Stimulated activated effector memory CD8-positive, alpha-beta T cell treated with anti-CD3 and anti-CD28 coated beads, Interleukin-12 subunit alpha, Interleukin-12 subunit beta, amount 100 ng/mL, for 72 hours (primary cell): ENCODE measurements at regions not wholly inside any gene's neighbourhood (a gene's known extent, or its start where the extent isn't known, plus 50 kb on each side); places are given as distances from the start of the nearest gene placed in this dataset.
"Not testable (repeated sequence)": the region's sequence is repeated elsewhere in the genome, so short reads cannot be mapped to it uniquely, and the experiment has no call there.

Experiments
- ATAC-seq: fragments of 150-1000 bp; cut with Tn5 transposase; 2 replicates; pipeline ENCODE4 v1.10.0; 2021
- DNase-seq, 2 donors: peaks; one replicate each; pipeline ENCODE4 v3.0.0; 2021 to 2022; ENCODE audit warnings: low spot score in 2 of 2
- H3K27ac Mint-ChIP-seq: one replicate; pipeline ENCODE4 v1.8.0; 2022; ENCODE audit warnings: mild to moderate bottlenecking, mixed read lengths
- H3K36me3 Mint-ChIP-seq: one replicate; pipeline ENCODE4 v1.8.0; 2022; ENCODE audit warnings: mild to moderate bottlenecking, mixed read lengths
- H3K4me1 Mint-ChIP-seq: one replicate; pipeline ENCODE4 v1.8.0; 2022; ENCODE audit warnings: mixed read lengths
- H3K4me3 Mint-ChIP-seq: one replicate; pipeline ENCODE4 v1.8.0; 2022; ENCODE audit warnings: mild to moderate bottlenecking, mixed read lengths
- H3K9me3 Mint-ChIP-seq: one replicate; pipeline ENCODE4 v1.8.0; 2022; ENCODE audit warnings: mixed read lengths

DNA sequence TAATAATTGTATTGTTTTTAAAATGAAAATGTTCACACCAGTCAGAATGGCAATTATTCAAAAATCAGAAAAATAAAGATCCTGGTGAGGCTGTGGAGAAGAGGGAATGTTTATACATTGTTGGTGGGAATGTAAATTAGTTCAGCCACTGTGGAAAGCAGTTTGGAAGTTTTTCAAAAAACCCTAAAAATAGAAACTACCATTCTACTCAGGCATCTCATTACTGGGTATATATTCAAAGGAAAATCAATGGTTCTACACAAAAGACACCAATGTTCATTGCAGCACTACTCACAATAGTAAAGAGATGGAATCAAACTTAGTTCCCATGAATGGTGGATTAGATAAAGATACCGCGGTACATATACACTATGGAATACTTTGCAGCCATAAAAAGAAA lies 461.5 kb upstream of the ADGRB3 start:
- no peak overlapping the region for H3K4me3 Mint-ChIP-seq
- ATAC-seq (no peak), DNase-seq (no peak)
- H3K9me3 Mint-ChIP-seq: peaks cover 17% of the 10 kb centered on the region
- H3K27ac Mint-ChIP-seq: no peak overlapping the region
- H3K4me1 Mint-ChIP-seq: no peaks in the 10 kb centered on the region
- no peaks in the 10 kb centered on the region for H3K36me3 Mint-ChIP-seq

DNA sequence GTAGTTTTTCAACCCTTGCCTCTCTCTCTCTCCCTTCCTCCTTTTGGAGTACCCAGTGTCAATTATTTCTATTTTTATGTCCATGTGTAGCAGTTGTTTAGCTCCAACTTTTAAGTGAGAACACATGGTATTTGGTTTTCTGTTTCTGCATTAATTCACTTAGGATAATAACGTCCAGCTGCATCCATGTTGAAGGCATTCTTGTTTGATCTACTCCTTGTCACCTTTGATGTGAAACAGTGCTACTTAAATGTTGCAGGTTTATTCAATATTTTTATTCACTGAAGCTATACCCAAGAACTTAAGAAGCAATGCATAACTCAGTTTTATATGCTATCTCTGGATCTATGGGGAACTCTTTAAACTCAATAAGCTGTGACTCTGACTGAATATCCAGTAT lies 465.2 kb upstream of the ADGRB3 start:
- no peak overlapping the region for H3K4me3 Mint-ChIP-seq
- no peak for ATAC-seq

DNA sequence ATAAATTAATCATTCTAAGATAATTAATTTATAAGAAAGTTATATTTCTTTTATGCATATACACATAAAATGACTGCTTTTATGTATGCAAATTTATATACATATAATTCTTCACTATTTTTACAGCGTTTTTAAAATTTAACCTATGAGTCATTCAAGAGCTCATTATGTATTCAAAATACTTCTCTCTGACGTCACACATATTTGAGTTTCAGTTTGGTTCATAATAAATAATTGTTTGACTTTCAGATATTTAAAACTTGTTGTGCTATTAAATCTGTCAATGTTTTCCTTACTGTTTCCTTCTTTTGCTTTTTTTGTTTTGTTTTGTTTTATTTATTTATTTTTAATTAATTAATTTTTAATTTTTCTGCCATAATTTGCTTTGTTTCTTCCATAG lies 467.5 kb upstream of the ADGRB3 start:
- no peaks in the 10 kb centered on the region for H3K4me1 Mint-ChIP-seq
- H3K9me3 Mint-ChIP-seq: peaks cover 14% of the 10 kb centered on the region
- H3K27ac Mint-ChIP-seq: no peak overlapping the region
- ATAC-seq: no peak
- no peaks in the 10 kb centered on the region for H3K36me3 Mint-ChIP-seq
- no peak overlapping the region for H3K4me3 Mint-ChIP-seq
- DNase-seq: no peak

More for the DNA sequence above, 465.2 kb upstream of the ADGRB3 start:
- Mint-ChIP-seq H3K27ac (no peak overlapping the region), H3K4me1 (no peaks in the 10 kb centered on the region), H3K36me3 (no peaks in the 10 kb centered on the region), H3K9me3 (peaks cover 14% of the 10 kb centered on the region)
- no peak for DNase-seq

DNA sequence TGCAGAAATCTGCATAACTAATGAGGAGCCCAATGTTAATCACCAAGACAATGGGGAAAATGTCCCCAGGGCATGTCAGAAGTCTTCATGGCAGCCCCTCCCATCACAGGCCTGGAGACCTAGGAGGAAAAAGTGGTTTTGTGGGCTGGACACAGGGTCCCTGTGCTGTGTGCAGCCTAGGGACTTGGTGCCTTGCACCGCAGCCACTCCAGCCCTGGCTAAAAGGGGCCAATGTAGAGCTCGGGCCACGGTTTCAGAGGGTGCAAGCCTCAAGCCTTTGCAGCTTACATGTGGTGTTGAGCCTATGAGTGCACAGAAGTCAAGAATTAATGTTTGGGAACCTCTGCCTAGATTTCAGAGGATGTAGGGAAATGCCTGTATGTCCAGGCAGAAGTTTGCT lies 474.3 kb upstream of the ADGRB3 start:
- H3K9me3 Mint-ChIP-seq: peaks cover 16% of the 10 kb centered on the region
- H3K4me1 Mint-ChIP-seq, DNase-seq, ATAC-seq, H3K4me3 Mint-ChIP-seq, H3K27ac Mint-ChIP-seq, H3K36me3 Mint-ChIP-seq: not testable (repeated sequence)

DNA sequence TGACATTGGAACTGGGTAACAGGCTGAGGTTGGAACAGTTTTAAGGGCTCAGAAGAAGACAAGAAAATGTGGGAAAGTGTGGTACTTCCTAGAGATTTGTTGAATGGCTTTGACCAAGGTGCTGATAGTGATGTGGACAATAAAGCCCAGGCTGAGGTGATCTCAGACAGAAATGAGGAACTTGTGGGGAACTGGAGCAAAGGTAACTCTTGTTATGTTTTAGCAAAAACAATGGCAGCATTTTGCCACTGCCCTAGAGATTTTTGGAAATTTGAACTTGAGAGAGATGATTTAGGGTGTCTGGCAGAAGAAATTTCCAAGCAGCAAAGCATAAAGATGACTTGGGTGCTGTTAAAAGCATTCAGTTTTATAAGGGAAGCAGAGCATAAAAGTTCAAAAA lies 474.7 kb upstream of the ADGRB3 start:
- no peak for ATAC-seq
- Mint-ChIP-seq H3K9me3 (peaks cover 16% of the 10 kb centered on the region), H3K4me1 (no peaks in the 10 kb centered on the region), H3K36me3 (no peaks in the 10 kb centered on the region), H3K4me3 (no peak overlapping the region), H3K27ac (no peak overlapping the region)
- no peak for DNase-seq

DNA sequence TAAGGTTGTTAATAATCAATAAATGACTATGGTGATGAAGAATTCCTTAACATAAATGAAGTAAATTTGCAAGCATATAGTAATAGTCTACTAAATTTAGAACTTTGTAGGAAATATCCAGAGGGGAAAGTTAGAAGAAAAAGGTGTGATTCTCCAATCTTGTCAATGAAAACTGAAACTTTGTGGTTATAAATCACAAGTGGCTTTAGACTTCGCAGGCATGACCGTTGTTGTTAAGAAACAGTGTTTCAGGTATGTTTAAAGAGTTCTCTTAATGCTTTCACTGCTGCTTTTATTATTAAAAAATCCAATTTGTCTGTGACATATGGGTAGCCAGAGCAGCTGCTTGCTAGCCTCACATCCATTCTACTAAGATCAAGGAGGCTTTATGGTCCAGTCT lies 475.6 kb upstream of the ADGRB3 start:
- Mint-ChIP-seq H3K27ac (no peak overlapping the region), H3K4me3 (no peak overlapping the region), H3K4me1 (no peaks in the 10 kb centered on the region), H3K36me3 (no peaks in the 10 kb centered on the region), H3K9me3 (peaks cover 13% of the 10 kb centered on the region)
- ATAC-seq (no peak), DNase-seq (no peak)

DNA sequence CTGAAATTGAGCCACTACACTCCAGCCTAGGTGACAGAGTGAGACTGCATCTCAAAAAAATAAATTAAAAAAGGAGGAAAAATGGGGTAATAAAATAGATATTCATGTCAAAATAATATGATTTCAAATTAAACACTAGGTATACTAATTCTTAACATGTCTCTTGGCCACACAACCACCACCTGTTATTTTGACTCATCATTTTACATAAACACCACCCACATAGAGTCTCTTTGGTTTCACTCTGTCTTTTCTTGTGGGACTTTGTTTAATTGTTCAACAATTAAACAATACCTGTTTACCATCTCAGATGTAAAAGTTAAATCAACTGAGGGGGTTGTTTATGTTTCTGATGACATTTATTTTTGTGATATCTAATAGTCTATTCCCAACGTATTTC lies 476.8 kb upstream of the ADGRB3 start:
- no peak for ATAC-seq
- H3K4me1 Mint-ChIP-seq: no peaks in the 10 kb centered on the region
- no peaks in the 10 kb centered on the region for H3K36me3 Mint-ChIP-seq
- no peak for DNase-seq
- no peak overlapping the region for H3K4me3 Mint-ChIP-seq
- no peak overlapping the region for H3K27ac Mint-ChIP-seq
- H3K9me3 Mint-ChIP-seq: peaks cover 17% of the 10 kb centered on the region

DNA sequence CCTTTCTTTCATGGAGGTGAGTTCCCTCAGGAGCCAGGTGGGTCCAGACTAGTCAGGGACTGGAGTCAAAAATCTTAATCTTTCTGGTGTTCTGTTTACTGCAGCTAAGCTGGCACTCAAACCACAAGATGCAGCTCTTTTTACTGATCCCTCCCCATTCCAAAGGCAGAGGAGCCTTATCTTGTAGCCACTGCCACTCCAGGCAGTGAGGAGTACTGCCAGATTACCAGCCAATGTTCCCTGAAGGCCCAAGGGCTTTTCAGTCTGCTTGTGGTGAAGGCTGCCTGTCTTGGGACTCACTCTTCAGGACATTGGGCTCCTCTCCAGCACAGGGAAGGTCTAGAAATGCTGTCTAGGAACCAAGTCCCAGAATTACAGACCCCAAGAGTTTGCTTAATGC lies 490.4 kb upstream of the ADGRB3 start:
- H3K4me1 Mint-ChIP-seq: no peaks in the 10 kb centered on the region
- DNase-seq (no peak), ATAC-seq (no peak)
- H3K27ac Mint-ChIP-seq: no peak overlapping the region
- H3K4me3 Mint-ChIP-seq: no peak overlapping the region
- H3K9me3 Mint-ChIP-seq: peaks cover 27% of the 10 kb centered on the region
- no peaks in the 10 kb centered on the region for H3K36me3 Mint-ChIP-seq

DNA sequence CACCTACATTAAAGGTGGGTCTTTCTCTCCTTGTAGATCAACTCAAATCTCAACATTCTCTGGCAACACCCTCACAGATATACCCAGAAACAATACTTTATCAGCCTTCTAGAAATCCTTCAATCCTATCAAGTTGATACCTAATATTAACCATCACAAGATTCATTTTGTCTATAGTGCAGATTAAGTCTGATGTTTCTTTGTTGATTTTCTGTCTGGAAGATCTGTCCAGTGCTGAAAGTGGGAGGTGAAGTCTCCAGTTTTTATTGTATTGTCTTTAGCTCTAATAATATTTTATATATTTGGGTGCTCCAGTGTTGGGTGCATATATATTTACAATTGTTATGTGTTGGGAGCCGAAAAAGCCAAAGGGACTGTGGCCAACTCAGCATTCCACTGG lies 493.9 kb upstream of the ADGRB3 start:
- H3K36me3 Mint-ChIP-seq: no peaks in the 10 kb centered on the region
- H3K4me1 Mint-ChIP-seq: no peaks in the 10 kb centered on the region
- H3K9me3 Mint-ChIP-seq: peaks cover 19% of the 10 kb centered on the region
- H3K27ac Mint-ChIP-seq: no peak overlapping the region
- no peak for ATAC-seq
- DNase-seq: no peak
- H3K4me3 Mint-ChIP-seq: no peak overlapping the region

DNA sequence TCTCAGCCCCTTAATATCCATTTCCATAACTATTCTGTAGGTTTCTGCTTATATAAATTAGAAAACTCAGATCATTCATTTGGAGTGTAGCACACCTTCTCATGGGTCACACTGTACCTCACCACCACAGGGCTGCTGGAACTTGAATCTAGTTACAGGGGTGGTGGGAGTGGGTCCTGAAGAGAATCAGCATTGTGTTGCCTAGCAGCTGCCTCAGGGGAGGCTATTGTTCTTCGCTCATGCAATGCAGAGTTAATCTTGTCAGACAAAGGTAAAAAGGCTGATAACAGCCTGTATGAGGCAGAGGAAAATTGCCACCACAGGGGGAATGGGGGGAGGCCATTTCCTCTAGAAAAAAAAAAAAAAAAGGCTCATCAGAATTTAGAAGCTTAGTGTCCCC lies 496.0 kb upstream of the ADGRB3 start:
- peaks cover 23% of the 10 kb centered on the region for H3K9me3 Mint-ChIP-seq

DNA sequence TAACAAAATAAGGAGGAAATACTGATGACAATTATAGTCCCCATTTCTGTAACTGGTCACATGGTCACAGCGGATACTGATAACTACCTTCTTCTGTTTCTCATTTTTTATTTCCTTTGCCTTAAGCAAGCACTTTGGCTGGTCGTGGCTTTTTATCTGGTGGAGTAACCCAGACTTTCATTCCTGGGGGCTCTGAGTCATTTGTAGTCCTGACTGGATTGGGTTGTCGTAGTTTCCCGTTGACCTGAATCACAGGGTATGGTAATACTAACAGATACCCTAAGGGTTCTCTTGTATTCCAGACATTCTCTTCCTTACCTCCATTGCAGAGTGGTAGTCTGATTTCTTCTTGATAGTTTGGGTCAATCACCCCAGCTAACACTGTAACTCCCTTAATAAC lies 500.3 kb upstream of the ADGRB3 start:
- ATAC-seq (no peak), DNase-seq (no peak)
- H3K9me3 Mint-ChIP-seq: peaks cover 23% of the 10 kb centered on the region

More for the DNA sequence above, 496.0 kb upstream of the ADGRB3 start:
- ATAC-seq: no peak
- no peaks in the 10 kb centered on the region for H3K36me3 Mint-ChIP-seq
- H3K4me1 Mint-ChIP-seq: no peaks in the 10 kb centered on the region
- no peak overlapping the region for H3K4me3 Mint-ChIP-seq
- H3K27ac Mint-ChIP-seq: no peak overlapping the region
- no peak for DNase-seq

DNA sequence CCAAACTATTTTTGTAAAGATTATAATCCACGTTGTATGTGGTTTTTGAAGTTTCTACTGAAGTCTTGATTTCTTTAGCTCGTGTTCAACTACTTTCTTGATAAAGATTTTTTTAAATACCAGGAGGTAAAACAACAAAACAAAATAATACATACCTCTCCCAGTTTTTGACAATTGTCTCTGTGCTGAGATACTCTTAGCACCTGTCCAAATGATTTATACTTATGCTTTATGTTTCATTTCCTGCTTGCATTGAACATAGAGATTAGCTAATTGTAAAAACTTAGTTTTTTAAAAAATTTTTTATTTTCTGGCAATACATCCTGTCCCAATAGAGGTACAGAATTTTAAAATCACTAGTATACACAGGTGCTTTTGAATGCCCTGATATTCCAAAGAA lies 506.9 kb upstream of the ADGRB3 start:
- Mint-ChIP-seq H3K4me1 (no peaks in the 10 kb centered on the region), H3K4me3 (no peak overlapping the region), H3K9me3 (peaks cover 24% of the 10 kb centered on the region), H3K36me3 (no peaks in the 10 kb centered on the region), H3K27ac (no peak overlapping the region)
- DNase-seq (no peak), ATAC-seq (no peak)

More for the DNA sequence above, 500.3 kb upstream of the ADGRB3 start:
- Mint-ChIP-seq H3K27ac (no peak overlapping the region), H3K4me1 (no peaks in the 10 kb centered on the region), H3K36me3 (no peaks in the 10 kb centered on the region), H3K4me3 (no peak overlapping the region)

DNA sequence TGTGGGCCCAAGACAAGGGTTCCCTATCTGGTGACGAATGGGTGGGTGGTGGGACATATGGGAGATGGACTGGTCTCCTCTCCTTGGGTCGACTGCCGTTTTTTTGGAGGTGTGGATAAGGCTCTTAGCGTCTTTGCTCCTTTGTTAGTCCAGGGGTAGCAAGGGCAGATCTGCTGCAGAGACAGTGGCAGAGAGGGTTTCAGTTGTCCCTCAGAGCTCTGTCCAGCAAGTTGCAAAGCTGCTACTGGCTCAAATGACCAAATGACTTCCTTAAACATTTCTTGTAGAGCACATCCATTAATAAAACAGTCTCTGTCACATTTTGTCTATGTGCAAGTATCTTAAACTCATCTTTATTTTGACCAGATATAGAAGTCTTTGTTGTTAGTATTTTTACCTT lies 508.0 kb upstream of the ADGRB3 start:
- Mint-ChIP-seq H3K36me3 (no peaks in the 10 kb centered on the region), H3K4me3 (no peak overlapping the region), H3K4me1 (no peaks in the 10 kb centered on the region), H3K9me3 (peaks cover 29% of the 10 kb centered on the region), H3K27ac (no peak overlapping the region)
- ATAC-seq (no peak), DNase-seq (no peak)

DNA sequence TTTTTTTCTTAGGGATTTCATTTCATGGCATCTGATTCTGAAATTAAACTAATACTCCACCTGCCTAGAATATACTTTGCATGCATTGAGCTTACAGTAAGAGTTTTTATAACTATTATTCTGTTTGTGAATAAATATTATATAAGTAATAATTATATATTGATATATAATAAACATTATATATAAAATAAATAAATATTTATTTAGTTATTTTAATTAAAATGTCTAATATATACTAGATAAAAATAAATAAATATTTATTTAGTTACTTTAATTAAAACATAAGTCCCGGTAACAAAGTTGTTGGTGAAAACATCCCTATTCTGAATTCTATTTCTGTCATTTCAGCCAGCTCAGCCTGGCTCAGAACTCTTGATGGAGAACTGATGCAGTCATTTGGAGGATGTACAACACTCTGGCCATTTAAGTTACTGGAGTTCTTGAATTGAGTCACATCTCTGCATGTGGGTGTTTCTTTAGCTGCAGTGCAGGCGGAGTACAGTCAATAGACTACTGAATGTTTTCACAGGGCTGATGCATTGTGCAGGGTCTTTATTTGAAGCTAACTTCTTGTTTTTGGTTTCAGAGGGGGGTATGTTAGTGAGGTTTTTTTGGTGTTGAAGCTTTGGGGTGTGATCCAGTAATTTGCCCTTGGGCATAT lies 508.9 kb upstream of the ADGRB3 start:
- no peak overlapping the region for H3K27ac Mint-ChIP-seq
- ATAC-seq (peak; percentile 44), DNase-seq (no peak)
- no peak overlapping the region for H3K4me3 Mint-ChIP-seq
- H3K4me1 Mint-ChIP-seq: no peaks in the 10 kb centered on the region
- H3K9me3 Mint-ChIP-seq: peaks cover 23% of the 10 kb centered on the region
- H3K36me3 Mint-ChIP-seq: no peaks in the 10 kb centered on the region

DNA sequence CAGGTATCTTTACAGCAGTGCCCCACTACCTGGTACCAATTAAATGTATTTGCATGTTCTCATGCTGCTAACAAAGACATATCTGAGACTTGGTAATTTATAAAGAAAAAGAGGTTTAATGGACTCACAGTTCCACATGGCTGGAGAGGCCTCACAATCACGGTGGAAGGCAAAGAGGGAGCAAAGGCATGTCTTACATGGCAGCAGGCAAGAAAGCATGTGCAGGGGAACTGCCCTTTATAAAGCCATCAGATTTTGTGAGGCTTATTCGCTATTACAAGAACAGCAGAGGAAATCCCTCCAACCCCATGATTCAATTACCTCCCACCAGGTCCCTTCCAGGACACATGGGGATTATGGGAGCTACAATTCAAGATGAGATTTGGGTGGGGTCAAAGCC lies 512.1 kb upstream of the ADGRB3 start:
- H3K4me3 Mint-ChIP-seq, ATAC-seq, H3K4me1 Mint-ChIP-seq, H3K27ac Mint-ChIP-seq, DNase-seq, H3K36me3 Mint-ChIP-seq: not testable (repeated sequence)
- H3K9me3 Mint-ChIP-seq: peaks cover 15% of the 10 kb centered on the region

DNA sequence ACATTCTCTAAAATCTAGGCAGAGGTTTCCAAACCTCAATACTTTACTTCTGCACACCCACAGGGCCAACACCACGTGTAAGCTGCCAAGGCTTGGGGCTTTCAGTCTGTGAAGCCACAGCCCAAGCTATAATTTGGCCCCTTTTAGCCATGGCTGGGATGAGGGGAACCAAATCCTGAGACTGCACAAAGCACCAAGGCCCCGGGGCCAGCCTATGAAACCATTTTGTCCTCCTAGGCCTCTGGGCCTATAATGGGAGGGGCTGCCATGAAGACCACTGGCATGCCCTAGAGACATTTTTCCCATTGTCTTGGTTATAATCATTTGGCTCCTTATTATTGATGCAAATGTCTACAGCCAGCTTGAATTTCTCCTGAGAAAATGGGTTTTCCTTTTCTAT lies 513.0 kb upstream of the ADGRB3 start:
- Mint-ChIP-seq H3K4me1 (no peaks in the 10 kb centered on the region), H3K4me3 (no peak overlapping the region), H3K36me3 (no peaks in the 10 kb centered on the region), H3K27ac (no peak overlapping the region), H3K9me3 (peaks cover 8% of the 10 kb centered on the region)
- ATAC-seq (no peak), DNase-seq (no peak)

DNA sequence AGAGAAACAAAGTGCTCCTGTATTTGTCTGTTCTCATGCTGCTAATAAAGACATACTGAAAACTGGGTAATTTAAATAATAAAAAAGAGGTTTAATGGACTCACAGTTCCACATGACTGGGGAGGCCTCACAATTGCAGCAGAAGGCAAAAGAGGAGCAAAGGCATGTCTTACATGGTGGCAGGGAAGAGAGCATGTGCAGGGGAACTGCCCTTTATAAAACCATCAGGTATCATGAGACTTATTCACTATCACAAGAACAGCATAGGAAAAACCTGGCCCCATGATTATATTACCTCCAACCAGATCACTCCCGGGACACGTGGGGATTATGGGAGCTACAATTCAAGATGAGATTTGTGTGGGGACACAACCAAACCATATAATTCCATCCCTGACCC lies 514.1 kb upstream of the ADGRB3 start:
- not testable (repeated sequence) for DNase-seq, H3K4me1 Mint-ChIP-seq, ATAC-seq, H3K4me3 Mint-ChIP-seq, H3K9me3 Mint-ChIP-seq, H3K36me3 Mint-ChIP-seq, H3K27ac Mint-ChIP-seq
